B cell (primary cell): ENCODE measurements at regions not wholly inside any gene's neighbourhood (a gene's known extent, or its start where the extent isn't known, plus 50 kb on each side); places are given as distances from the start of the nearest gene placed in this dataset.

ENCODE experiments used
- ATAC-seq: fragments of 200-7000 bp; cut with Tn5 transposase; one replicate; pipeline ENCODE4 v1.10.0; 2021; ENCODE audit warnings: low read depth, mild to moderate bottlenecking, moderate number of reproducible peaks, moderate library complexity
- CTCF ChIA-PET: fragments of 350-600 bp; sonication (Branson Sonifier 250); formaldehyde crosslinking; loops from one replicate; lab custom pipeline; 2021; ENCODE audit warnings: antibody characterized with exemption, inconsistent platforms; lab: Charles Lee
- POLR2A ChIA-PET: fragments of 350-600 bp; sonication (Branson Sonifier 250); formaldehyde crosslinking; loops from one replicate; lab custom pipeline; 2021; ENCODE audit warnings: antibody characterized with exemption; lab: Charles Lee
- DNase-seq: peaks from one replicate; pipeline ENCODE4 v3.0.0; 2013
- H2AFZ ChIP-seq: 2 replicates; pipeline ENCODE4 v1.6.1; 2012; ENCODE audit warnings: mild to moderate bottlenecking, low read depth, low read length; ENCODE audit not compliant: insufficient read depth, poor library complexity, severe bottlenecking
- H3K27ac ChIP-seq, 2 donors: 1 replicate in 1 of 2; 2 replicates in 1 of 2; pipeline ENCODE4 v1.5.1; 2012 to 2013; ENCODE audit warnings: low read length in 2 of 2, mild to moderate bottlenecking in 2 of 2, moderate library complexity in 1 of 2
- H3K27me3 ChIP-seq, 4 experiments: fragments of 200-600 bp in 1 of 4; sonication (generic) in 1 of 4; replicated peaks in 1 of 4; 1 replicate in 2 of 4; 2 replicates in 2 of 4; pipeline versions ENCODE4 v1.6.1 to v1.7.0; 2013 to 2016; ENCODE audit warnings: low read length in 3 of 4, mild to moderate bottlenecking in 2 of 4, mixed read lengths in 1 of 4, moderate library complexity in 1 of 4; ENCODE audit not compliant: insufficient read depth in 4 of 4, control insufficient read depth in 3 of 4; ENCODE audit errors: control extremely low read depth in 1 of 4
- H3K36me3 ChIP-seq, 2 experiments: replicated peaks in 1 of 2; 1 replicate in 1 of 2; 2 replicates in 1 of 2; pipeline versions ENCODE4 v1.6.1 to v1.7.1; 2013; ENCODE audit warnings: low read length in 1 of 2; ENCODE audit not compliant: insufficient read depth in 2 of 2, control insufficient read depth in 1 of 2; ENCODE audit errors: control extremely low read depth in 1 of 2, extremely low read depth in 1 of 2
- H3K4me1 ChIP-seq, 2 donors: fragments of 200-600 bp in 1 of 2; sonication (generic) in 1 of 2; 1 replicate in 1 of 2; 2 replicates in 1 of 2; pipeline versions ENCODE4 v1.5.1 to v1.6.1; 2013 to 2017; ENCODE audit warnings: low read length in 2 of 2; ENCODE audit not compliant: control insufficient read depth in 2 of 2, insufficient read depth in 2 of 2
- H3K4me2 ChIP-seq: replicated peaks from 2 replicates; pipeline ENCODE3; 2012; ENCODE audit warnings: mild to moderate bottlenecking, low read depth, low read length; ENCODE audit not compliant: poor library complexity, severe bottlenecking
- H3K4me3 ChIP-seq, 5 experiments: fragments of 200-600 bp in 1 of 5; sonication (generic) in 1 of 5; 1 replicate in 3 of 5; 2 replicates in 2 of 5; pipeline versions ENCODE4 v1.5.1 to v1.7.0; 2011 to 2016; ENCODE audit warnings: low read length in 4 of 5, mild to moderate bottlenecking in 4 of 5, low read depth in 2 of 5, control low read depth in 1 of 5, moderate library complexity in 1 of 5; ENCODE audit not compliant: insufficient read depth in 1 of 5; ENCODE audit errors: control extremely low read depth in 1 of 5, extremely low read depth in 1 of 5
- H3K79me2 ChIP-seq: fragments of 200-600 bp; sonication (generic); one replicate; pipeline ENCODE4 v1.6.0; 2016; ENCODE audit warnings: low read length; ENCODE audit not compliant: control insufficient read depth, insufficient read depth
- H3K9ac ChIP-seq: fragments of 200-600 bp; sonication (generic); 2 replicates; pipeline ENCODE4 v1.6.1; 2017; ENCODE audit warnings: mild to moderate bottlenecking, low read length, moderate library complexity
- H3K9me3 ChIP-seq, 3 donors: one replicate each; pipeline versions ENCODE4 v1.6.1 to v1.7.1; 2013; ENCODE audit warnings: low read length in 2 of 3; ENCODE audit not compliant: control insufficient read depth in 2 of 3, insufficient read depth in 1 of 3; ENCODE audit errors: control extremely low read depth in 1 of 3
- H4K20me1 ChIP-seq: 2 replicates; pipeline ENCODE4 v1.6.0; 2012; ENCODE audit warnings: mild to moderate bottlenecking, low read length; ENCODE audit not compliant: insufficient read depth, control insufficient read depth, poor library complexity, severe bottlenecking
- H3K27ac Mint-ChIP-seq: one replicate; pipeline ENCODE4 v1.8.0; 2021; ENCODE audit warnings: mixed read lengths
- H3K27me3 Mint-ChIP-seq: one replicate; pipeline ENCODE4 v1.8.0; 2021; ENCODE audit warnings: mixed read lengths
- H3K4me1 Mint-ChIP-seq: one replicate; pipeline ENCODE4 v1.8.0; 2021; ENCODE audit warnings: mixed read lengths
- H3K4me3 Mint-ChIP-seq: one replicate; pipeline ENCODE4 v1.8.0; 2021; ENCODE audit warnings: mixed read lengths
- H3K9me3 Mint-ChIP-seq: one replicate; pipeline ENCODE4 v1.8.0; 2022; ENCODE audit warnings: mixed read lengths; ENCODE audit not compliant: insufficient read depth
- EZH2 ChIP-seq: IDR thresholded peaks from 2 replicates; pipeline ENCODE4 v1.6.1; 2012; ENCODE audit warnings: borderline replicate concordance, low read depth, mild to moderate bottlenecking, moderate library complexity, low read length; ENCODE audit not compliant: insufficient read depth, poor library complexity, severe bottlenecking
- WGBS: methylation state at CpG from one replicate; pipeline ENCODE4 v1.1.5; 2013; ENCODE audit warnings: missing lambda C conversion rate; ENCODE audit not compliant: insufficient coverage; 5-methylcytosine and 5-hydroxymethylcytosine counted together
- intact Hi-C: fragments of 100-400 bp; cut with micrococcal nuclease; formaldehyde crosslinking; loops from one replicate; pipeline ENCODE4 v1.10.0; 2022
- TF ChIP-seq, protein P1 (sequence below): fragments of 200-600 bp; IDR thresholded peaks from one replicate; pipeline ENCODE4 v1.8.0; 2022; ENCODE audit warnings: antibody characterized with exemption, mild to moderate bottlenecking

GRCh38 chr6:3525915-3526314 lies 69.1 kb upstream of the SLC22A23 start:
- H3K27me3 ChIP-seq, result peaks cover 0 to 5% (median 0%) of the 10 kb centered on the region in 4 experiments
- no peaks in the 10 kb centered on the region for H3K4me1 ChIP-seq
- no peak overlapping the region for H3K27ac Mint-ChIP-seq
- H3K9me3 ChIP-seq, result no peaks in the 10 kb centered on the region
- no peak for DNase-seq
- no peaks in the 10 kb centered on the region for H3K4me1 Mint-ChIP-seq
- no peaks in the 10 kb centered on the region for H3K79me2 ChIP-seq
- no peak overlapping the region for H3K4me3 ChIP-seq
- H3K4me3 Mint-ChIP-seq, result no peak overlapping the region
- H3K9me3 Mint-ChIP-seq, result no peaks in the 10 kb centered on the region
- CTCF ChIA-PET, result no interaction called here
- no peak overlapping the region for H2AFZ ChIP-seq
- WGBS, result 86% methylated on average over 6 of the region's 6 CpGs
- no peak overlapping the region for H3K4me2 ChIP-seq
- no peaks in the 10 kb centered on the region for H4K20me1 ChIP-seq
- peaks cover 31% of the 10 kb centered on the region for H3K27me3 Mint-ChIP-seq
- ATAC-seq, result no peak
- H3K36me3 ChIP-seq, result no peaks in the 10 kb centered on the region
- POLR2A ChIA-PET, result no interaction called here
- intact Hi-C loops, result no loop called here
- no peak overlapping the region for H3K9ac ChIP-seq
- TF ChIP-seq EZH2, result no peak
- TF ChIP-seq, protein P1, sequence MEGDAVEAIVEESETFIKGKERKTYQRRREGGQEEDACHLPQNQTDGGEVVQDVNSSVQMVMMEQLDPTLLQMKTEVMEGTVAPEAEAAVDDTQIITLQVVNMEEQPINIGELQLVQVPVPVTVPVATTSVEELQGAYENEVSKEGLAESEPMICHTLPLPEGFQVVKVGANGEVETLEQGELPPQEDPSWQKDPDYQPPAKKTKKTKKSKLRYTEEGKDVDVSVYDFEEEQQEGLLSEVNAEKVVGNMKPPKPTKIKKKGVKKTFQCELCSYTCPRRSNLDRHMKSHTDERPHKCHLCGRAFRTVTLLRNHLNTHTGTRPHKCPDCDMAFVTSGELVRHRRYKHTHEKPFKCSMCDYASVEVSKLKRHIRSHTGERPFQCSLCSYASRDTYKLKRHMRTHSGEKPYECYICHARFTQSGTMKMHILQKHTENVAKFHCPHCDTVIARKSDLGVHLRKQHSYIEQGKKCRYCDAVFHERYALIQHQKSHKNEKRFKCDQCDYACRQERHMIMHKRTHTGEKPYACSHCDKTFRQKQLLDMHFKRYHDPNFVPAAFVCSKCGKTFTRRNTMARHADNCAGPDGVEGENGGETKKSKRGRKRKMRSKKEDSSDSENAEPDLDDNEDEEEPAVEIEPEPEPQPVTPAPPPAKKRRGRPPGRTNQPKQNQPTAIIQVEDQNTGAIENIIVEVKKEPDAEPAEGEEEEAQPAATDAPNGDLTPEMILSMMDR, result no peak
- no peak overlapping the region for H3K27ac ChIP-seq

DNA sequence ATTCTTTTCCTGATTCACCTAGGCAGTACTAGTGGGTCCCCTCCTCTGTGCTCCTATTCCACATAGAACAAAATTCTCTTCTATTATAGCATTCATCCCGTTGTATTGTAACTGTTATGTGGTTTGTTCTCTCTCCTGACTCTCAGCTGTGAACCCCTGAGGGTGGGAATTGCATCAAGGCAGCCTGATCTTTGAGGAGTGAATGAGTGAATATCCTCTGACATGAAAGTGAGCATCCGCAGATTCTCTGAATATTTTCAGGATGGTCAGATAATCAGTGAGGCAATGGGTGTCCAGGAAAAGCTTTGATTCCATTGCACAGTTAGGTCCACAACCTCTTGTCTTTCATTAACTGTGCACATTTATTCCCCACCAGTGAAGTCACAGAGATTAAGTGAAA lies 67.6 kb upstream of the SLC22A23 start:
- no peak for TF ChIP-seq EZH2
- TF ChIP-seq, protein P1, result no peak
- POLR2A ChIA-PET, result no interaction called here
- CTCF ChIA-PET, result no interaction called here
- Histone ChIP-seq H3K79me2 (no peaks in the 10 kb centered on the region), H3K4me1 (no peaks in the 10 kb centered on the region), H3K36me3 (no peaks in the 10 kb centered on the region), H2AFZ (no peak overlapping the region), H3K9me3 (no peaks in the 10 kb centered on the region), H3K4me2 (no peak overlapping the region), H3K9ac (no peak overlapping the region), H3K4me3 (no peak overlapping the region), H3K27ac (no peak overlapping the region), H3K27me3 (peaks cover 0 to 5% (median 0%) of the 10 kb centered on the region in 4 experiments), H4K20me1 (no peaks in the 10 kb centered on the region)
- WGBS, result 90% methylated on average over 2 of the region's 2 CpGs
- peaks cover 28% of the 10 kb centered on the region for H3K27me3 Mint-ChIP-seq
- no peaks in the 10 kb centered on the region for H3K4me1 Mint-ChIP-seq
- no peak overlapping the region for H3K27ac Mint-ChIP-seq
- no peak overlapping the region for H3K4me3 Mint-ChIP-seq
- no peak for ATAC-seq
- H3K9me3 Mint-ChIP-seq, result no peaks in the 10 kb centered on the region
- no peak for DNase-seq
- intact Hi-C loops, result no loop called here
